DLD1 (cell line): ENCODE measurements at regions not wholly inside any gene's neighbourhood (a gene's known extent, or its start where the extent isn't known, plus 50 kb on each side); places are given as distances from the start of the nearest gene placed in this dataset.

ENCODE experiments used
- in situ Hi-C: cut with HindIII; loops from 2 replicates; pipeline ENCODE4 v1.10.0; 2017; ENCODE audit warnings: low sequenced_read_pairs

- in situ Hi-C loops = no loop called here
Observed at GRCh38 chr16:76899767-76900166, 291.2 kb upstream of the MON1B start.

GRCh38 chr16:76900285-76901263 is 290.4 kb upstream of the MON1B start:
- in situ Hi-C loops = no loop called here

- in situ Hi-C loops = no loop called here
Observed at GRCh38 chr16:76906552-76906951, 284.4 kb upstream of the MON1B start.

GRCh38 chr16:76910931-76911330 is 280.1 kb upstream of the MON1B start:
- in situ Hi-C loops = loop anchor here (10.0 kb wide), 1 partner anchor 74 kb away; no protein-coding TSS in a partner anchor

GRCh38 chr16:76913046-76913445 is 277.9 kb upstream of the MON1B start:
- in situ Hi-C loops = loop anchor here (10.0 kb wide), 1 partner anchor 72 kb away; no protein-coding TSS in a partner anchor

- in situ Hi-C loops = no loop called here
Observed at GRCh38 chr16:76926042-76926441, 264.9 kb upstream of the MON1B start.

- in situ Hi-C loops = no loop called here
Observed at GRCh38 chr16:76926595-76926994, 264.4 kb upstream of the MON1B start.

GRCh38 chr16:76931186-76931585 is 259.8 kb upstream of the MON1B start:
- in situ Hi-C loops = no loop called here

- in situ Hi-C loops = no loop called here
Observed at GRCh38 chr16:76932541-76933211, 258.3 kb upstream of the MON1B start.

GRCh38 chr16:76940251-76940650 is 250.7 kb upstream of the MON1B start:
- in situ Hi-C loops = no loop called here

GRCh38 chr16:76941113-76941512 is 249.9 kb upstream of the MON1B start:
- in situ Hi-C loops = no loop called here

GRCh38 chr16:76942089-76942488 is 248.9 kb upstream of the MON1B start:
- in situ Hi-C loops = no loop called here

GRCh38 chr16:76943921-76944320 is 247.1 kb upstream of the MON1B start:
- in situ Hi-C loops = no loop called here

GRCh38 chr16:76946879-76947278 is 244.1 kb upstream of the MON1B start:
- in situ Hi-C loops = no loop called here

GRCh38 chr16:76947749-76948148 is 243.2 kb upstream of the MON1B start:
- in situ Hi-C loops = no loop called here

GRCh38 chr16:76955629-76956028 is 235.4 kb upstream of the MON1B start:
- in situ Hi-C loops = no loop called here

- in situ Hi-C loops = no loop called here
Observed at GRCh38 chr16:76956394-76956793, 234.6 kb upstream of the MON1B start.

GRCh38 chr16:76956841-76957240 is 234.1 kb upstream of the MON1B start:
- in situ Hi-C loops = no loop called here

- in situ Hi-C loops = no loop called here
Observed at GRCh38 chr16:76959166-76959565, 231.8 kb upstream of the MON1B start.

- in situ Hi-C loops = no loop called here
Observed at GRCh38 chr16:76963614-76964315, 227.2 kb upstream of the MON1B start.

GRCh38 chr16:76964464-76965154 is 226.4 kb upstream of the MON1B start:
- in situ Hi-C loops = no loop called here
